ENCODE measurements at regions not wholly inside any gene's neighbourhood (a gene's known extent, or its start where the extent isn't known, plus 50 kb on each side); places are given as distances from the start of the nearest gene placed in this dataset.

DNA sequence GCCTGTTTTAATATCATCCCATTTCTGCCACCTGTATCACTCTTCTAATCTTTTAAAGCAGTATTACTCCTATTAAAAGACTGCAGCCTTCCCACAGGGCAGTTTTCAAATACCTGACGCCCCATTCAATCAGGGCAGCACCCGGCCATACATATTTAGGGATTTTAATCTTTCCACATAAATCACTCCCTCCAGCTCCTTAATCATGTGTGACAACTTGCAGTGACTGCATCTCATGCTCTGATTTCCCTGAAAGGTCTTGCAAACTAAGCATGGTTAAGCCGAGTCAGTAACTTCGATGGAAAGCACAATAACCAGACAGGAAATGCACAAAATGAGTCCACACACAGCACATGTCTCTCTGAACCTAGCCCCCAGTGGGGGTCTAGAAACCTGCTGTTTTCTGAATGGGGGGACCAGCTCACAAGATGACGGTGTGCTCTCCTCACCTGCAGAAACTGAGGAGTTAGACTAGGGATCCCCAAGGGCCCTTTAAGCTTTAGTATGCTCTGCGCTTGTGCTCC, 116.9 kb upstream of the CREB1 start:
- no peaks in the 10 kb centered on the region for H3K9me3 ChIP-seq
- no peak overlapping the region for H3K27ac ChIP-seq
- no peak overlapping the region for H3K4me3 ChIP-seq
- DNase-seq, result no peak
- WGBS, 4 donors, result 78 to 84% (median 82%) methylated on average over 6 of the region's 6 CpGs
- no peaks in the 10 kb centered on the region for H3K27me3 ChIP-seq
- ATAC-seq, result no peak
- intact Hi-C loops (cut with DNase I), result no loop called here
- peaks cover 0 to 18% (median 5%) of the 10 kb centered on the region in 12 donors for H3K4me1 ChIP-seq
- TF ChIP-seq, protein P1, sequence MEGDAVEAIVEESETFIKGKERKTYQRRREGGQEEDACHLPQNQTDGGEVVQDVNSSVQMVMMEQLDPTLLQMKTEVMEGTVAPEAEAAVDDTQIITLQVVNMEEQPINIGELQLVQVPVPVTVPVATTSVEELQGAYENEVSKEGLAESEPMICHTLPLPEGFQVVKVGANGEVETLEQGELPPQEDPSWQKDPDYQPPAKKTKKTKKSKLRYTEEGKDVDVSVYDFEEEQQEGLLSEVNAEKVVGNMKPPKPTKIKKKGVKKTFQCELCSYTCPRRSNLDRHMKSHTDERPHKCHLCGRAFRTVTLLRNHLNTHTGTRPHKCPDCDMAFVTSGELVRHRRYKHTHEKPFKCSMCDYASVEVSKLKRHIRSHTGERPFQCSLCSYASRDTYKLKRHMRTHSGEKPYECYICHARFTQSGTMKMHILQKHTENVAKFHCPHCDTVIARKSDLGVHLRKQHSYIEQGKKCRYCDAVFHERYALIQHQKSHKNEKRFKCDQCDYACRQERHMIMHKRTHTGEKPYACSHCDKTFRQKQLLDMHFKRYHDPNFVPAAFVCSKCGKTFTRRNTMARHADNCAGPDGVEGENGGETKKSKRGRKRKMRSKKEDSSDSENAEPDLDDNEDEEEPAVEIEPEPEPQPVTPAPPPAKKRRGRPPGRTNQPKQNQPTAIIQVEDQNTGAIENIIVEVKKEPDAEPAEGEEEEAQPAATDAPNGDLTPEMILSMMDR (IDR thresholded peaks at IDR 0.05), result no peak
- no peak for TF ChIP-seq POLR2A (IDR thresholded peaks at IDR 0.05)
- H3K36me3 ChIP-seq, result no peaks in the 10 kb centered on the region

DNA sequence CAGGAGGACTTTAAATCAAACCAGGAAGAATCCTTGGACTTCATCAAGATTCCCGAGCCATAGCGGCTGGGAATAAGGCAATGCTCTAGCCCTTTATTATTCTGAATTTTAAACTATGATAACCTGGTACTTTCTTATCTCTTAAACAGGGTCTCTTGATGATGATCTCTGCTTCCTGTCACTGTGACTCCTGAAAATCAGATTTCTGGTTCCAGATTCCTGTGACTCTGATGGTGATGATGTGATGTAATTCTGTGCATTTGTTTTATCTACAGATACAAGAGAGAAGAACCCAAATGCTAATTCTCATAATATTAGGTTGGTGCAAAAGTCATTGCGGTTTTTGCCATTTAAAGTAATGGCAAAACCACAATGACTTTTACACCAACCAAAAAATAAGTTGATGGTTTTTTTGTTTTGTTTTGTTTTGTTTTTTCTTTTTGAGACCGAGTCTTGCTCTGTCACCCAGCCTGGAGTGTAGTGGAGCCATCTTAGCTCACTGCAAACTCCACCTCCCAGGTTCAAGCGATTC, 116.3 kb upstream of the CREB1 start:
- no peaks in the 10 kb centered on the region for H3K9me3 ChIP-seq
- H3K36me3 ChIP-seq, result no peaks in the 10 kb centered on the region
- H3K4me3 ChIP-seq, result no peak overlapping the region
- peaks cover 0 to 12% (median 4%) of the 10 kb centered on the region in 12 donors for H3K4me1 ChIP-seq
- no peak for ATAC-seq
- TF ChIP-seq POLR2A (IDR thresholded peaks at IDR 0.05), result no peak
- TF ChIP-seq, protein P1 (IDR thresholded peaks at IDR 0.05), result no peak
- no peaks in the 10 kb centered on the region for H3K27me3 ChIP-seq
- no peak for DNase-seq
- intact Hi-C loops (cut with DNase I), result no loop called here
- WGBS, 4 donors, result 84 to 87% (median 85%) methylated on average over 5 of the region's 5 CpGs
- H3K27ac ChIP-seq, result no peak overlapping the region

DNA sequence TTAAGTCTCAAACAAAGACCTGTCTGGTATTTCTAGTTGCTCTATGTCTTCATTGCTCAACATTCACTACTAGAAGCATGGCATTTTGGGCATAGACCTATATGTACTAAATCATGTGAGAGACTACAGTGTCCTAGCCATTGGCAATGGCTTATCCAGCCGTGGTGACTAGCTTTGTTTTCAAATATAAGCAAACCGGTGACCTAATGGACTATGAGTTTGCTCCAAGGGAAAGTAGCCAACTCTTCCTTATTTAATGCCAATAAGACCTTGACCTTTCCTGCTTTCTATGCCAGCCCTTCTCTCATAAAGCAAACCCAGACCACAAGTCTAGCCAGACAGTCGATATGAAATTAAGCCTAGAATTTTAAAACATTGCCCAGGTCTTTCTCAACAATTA, 113.7 kb upstream of the CREB1 start:
- H3K27me3 ChIP-seq, result no peaks in the 10 kb centered on the region
- intact Hi-C loops (cut with DNase I), result no loop called here
- no peak for DNase-seq
- no peaks in the 10 kb centered on the region for H3K4me1 ChIP-seq
- H3K4me3 ChIP-seq, result no peak overlapping the region
- H3K27ac ChIP-seq, result no peak overlapping the region
- ATAC-seq, result no peak
- 77 to 93% (median 83%) methylated on average over 3 of the region's 3 CpGs for WGBS, 4 donors
- TF ChIP-seq POLR2A (IDR thresholded peaks at IDR 0.05), result no peak
- TF ChIP-seq, protein P1 (IDR thresholded peaks at IDR 0.05), result no peak
- H3K9me3 ChIP-seq, result no peaks in the 10 kb centered on the region
- no peaks in the 10 kb centered on the region for H3K36me3 ChIP-seq

DNA sequence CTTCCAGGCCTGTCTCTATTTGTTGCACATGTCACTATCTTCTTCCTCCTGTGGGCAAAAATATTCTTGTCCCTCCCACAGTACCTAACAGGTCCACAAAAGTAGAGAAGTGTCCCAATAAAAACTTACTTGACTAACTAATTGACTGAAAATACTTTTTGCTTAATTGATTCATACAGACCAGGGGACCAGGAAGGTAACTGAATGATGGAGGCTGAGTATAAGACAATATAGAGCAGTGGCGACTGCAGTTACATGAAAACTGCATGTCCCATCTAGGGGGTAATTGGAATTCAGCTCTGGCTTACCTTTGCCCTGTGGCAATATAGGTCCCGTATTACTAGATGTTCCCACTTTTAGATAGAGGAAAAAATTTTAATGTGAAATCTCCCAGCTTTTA, 112.9 kb upstream of the CREB1 start:
- H3K9me3 ChIP-seq, result no peaks in the 10 kb centered on the region
- H3K27me3 ChIP-seq, result no peaks in the 10 kb centered on the region
- H3K4me3 ChIP-seq, result no peak overlapping the region
- no peak for ATAC-seq
- intact Hi-C loops (cut with DNase I), result no loop called here
- no peaks in the 10 kb centered on the region for H3K36me3 ChIP-seq
- DNase-seq, result no peak
- WGBS, 4 donors, result 96 to 99% (median 97%) methylated on average over 2 of the region's 2 CpGs
- no peak overlapping the region for H3K27ac ChIP-seq
- H3K4me1 ChIP-seq, result no peaks in the 10 kb centered on the region
- TF ChIP-seq, protein P1 (IDR thresholded peaks at IDR 0.05), result no peak
- TF ChIP-seq POLR2A (IDR thresholded peaks at IDR 0.05), result no peak

All from heart left ventricle (tissue), 16 donors.